NCI-H2029 (cell line): ENCODE measurements at regions not wholly inside any gene's neighbourhood (a gene's known extent, or its start where the extent isn't known, plus 50 kb on each side); places are given as distances from the start of the nearest gene placed in this dataset.

Source experiments
- DNase-seq: peaks from one replicate; lab custom pipeline; 2025; lab: John Stamatoyannopoulos, UW

GRCh38 chr12:95607642-95608041 is 56.4 kb upstream of the USP44 start:
- DNase-seq, result peak; percentile 78

GRCh38 chr12:95605875-95606274 is 54.6 kb upstream of the USP44 start:
- DNase-seq, result no peak

- DNase-seq, result no peak
These were observed 53.8 kb upstream of the USP44 start for GRCh38 chr12:95605087-95605486.

GRCh38 chr12:95603351-95604145 is 52.3 kb upstream of the USP44 start:
- no peak for DNase-seq

GRCh38 chr12:95601091-95601961 is 50.0 kb upstream of the USP44 start:
- DNase-seq, result no peak
